ENCODE measurements at regions not wholly inside any gene's neighbourhood (a gene's known extent, or its start where the extent isn't known, plus 50 kb on each side); places are given as distances from the start of the nearest gene placed in this dataset.

- no peaks in the 10 kb centered on the region for H3K27me3 Mint-ChIP-seq (ENCODE audit: low read depth)
- no peak overlapping the region for H3K4me3 Mint-ChIP-seq
- H3K36me3 Mint-ChIP-seq (ENCODE audit: low read depth): no peaks in the 10 kb centered on the region
- H3K9me3 Mint-ChIP-seq: no peaks in the 10 kb centered on the region
- no peaks in the 10 kb centered on the region for H3K4me1 Mint-ChIP-seq (ENCODE audit: low read depth)
- no peak overlapping the region for H3K27ac Mint-ChIP-seq
These were observed 411.7 kb upstream of the MYT1L start for GRCh38 chr2:2742726-2743125.

- no peak overlapping the region for H3K27ac Mint-ChIP-seq
These were observed 409.2 kb upstream of the MYT1L start for GRCh38 chr2:2740238-2740775.

GRCh38 chr2:2739231-2739795, 408.2 kb upstream of the MYT1L start:
- no peak overlapping the region for H3K4me3 Mint-ChIP-seq
- H3K27me3 Mint-ChIP-seq (ENCODE audit: low read depth): no peaks in the 10 kb centered on the region
- H3K27ac Mint-ChIP-seq: no peak overlapping the region
- H3K9me3 Mint-ChIP-seq: no peaks in the 10 kb centered on the region
- no peaks in the 10 kb centered on the region for H3K4me1 Mint-ChIP-seq (ENCODE audit: low read depth)
- H3K36me3 Mint-ChIP-seq (ENCODE audit: low read depth): no peaks in the 10 kb centered on the region

More at GRCh38 chr2:2740238-2740775, 409.2 kb upstream of the MYT1L start:
- Mint-ChIP-seq H3K4me1 (ENCODE audit: low read depth) (no peaks in the 10 kb centered on the region), H3K27me3 (ENCODE audit: low read depth) (no peaks in the 10 kb centered on the region), H3K4me3 (no peak overlapping the region), H3K9me3 (no peaks in the 10 kb centered on the region), H3K36me3 (ENCODE audit: low read depth) (no peaks in the 10 kb centered on the region)

GRCh38 chr2:2738684-2739083, 407.6 kb upstream of the MYT1L start:
- Mint-ChIP-seq H3K36me3 (ENCODE audit: low read depth) (no peaks in the 10 kb centered on the region), H3K27ac (no peak overlapping the region), H3K27me3 (ENCODE audit: low read depth) (no peaks in the 10 kb centered on the region), H3K9me3 (no peaks in the 10 kb centered on the region), H3K4me1 (ENCODE audit: low read depth) (no peaks in the 10 kb centered on the region), H3K4me3 (no peak overlapping the region)

DNA sequence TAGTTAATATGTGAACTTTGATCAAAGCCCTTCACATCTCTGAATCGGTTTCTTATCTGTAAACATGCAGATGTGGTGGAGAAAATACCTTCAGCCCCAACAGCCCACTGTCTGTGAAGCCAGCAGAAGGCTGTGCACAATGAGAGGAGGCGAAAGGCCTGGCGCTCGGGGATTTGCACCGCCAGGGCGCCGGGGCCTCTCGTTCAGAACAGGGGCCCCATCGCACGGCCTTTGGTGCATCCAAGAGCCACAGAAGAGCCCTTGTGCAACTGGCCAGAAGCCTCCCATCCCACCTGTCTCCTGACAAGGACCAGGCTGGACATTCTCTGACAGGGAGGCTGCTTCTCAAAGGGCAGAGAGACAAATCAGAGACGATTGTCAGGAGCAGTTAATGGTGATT, 407.2 kb upstream of the MYT1L start:
- no peak overlapping the region for H3K4me3 Mint-ChIP-seq
- no peaks in the 10 kb centered on the region for H3K9me3 Mint-ChIP-seq
- no peaks in the 10 kb centered on the region for H3K4me1 Mint-ChIP-seq (ENCODE audit: low read depth)
- no peaks in the 10 kb centered on the region for H3K36me3 Mint-ChIP-seq (ENCODE audit: low read depth)
- no peaks in the 10 kb centered on the region for H3K27me3 Mint-ChIP-seq (ENCODE audit: low read depth)
- H3K27ac Mint-ChIP-seq: no peak overlapping the region

DNA sequence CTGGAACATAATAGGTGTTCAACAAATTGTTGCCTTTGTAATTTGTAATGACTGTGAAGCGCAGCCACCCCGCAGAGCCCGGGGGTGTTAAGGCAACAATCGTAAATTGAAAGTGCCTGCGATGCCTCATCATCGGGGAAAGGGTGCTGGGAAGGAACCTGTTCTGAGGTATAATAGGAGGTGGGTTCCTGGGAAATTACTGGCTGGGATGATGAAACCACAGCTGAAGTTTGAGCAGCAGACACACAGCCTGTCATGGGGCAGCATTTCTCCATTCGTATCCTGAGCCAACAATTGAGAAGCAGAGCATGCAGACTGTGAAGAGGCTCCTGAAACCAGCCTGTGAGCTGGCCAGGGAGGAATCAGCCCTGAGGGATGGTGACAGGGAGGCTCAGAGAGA, 404.0 kb upstream of the MYT1L start:
- no peaks in the 10 kb centered on the region for H3K27me3 Mint-ChIP-seq (ENCODE audit: low read depth)

GRCh38 chr2:2734308-2734707, 403.2 kb upstream of the MYT1L start:
- H3K4me3 Mint-ChIP-seq: no peak overlapping the region
- H3K4me1 Mint-ChIP-seq (ENCODE audit: low read depth): no peaks in the 10 kb centered on the region
- H3K27me3 Mint-ChIP-seq (ENCODE audit: low read depth): no peaks in the 10 kb centered on the region
- no peaks in the 10 kb centered on the region for H3K36me3 Mint-ChIP-seq (ENCODE audit: low read depth)
- H3K27ac Mint-ChIP-seq: no peak overlapping the region
- no peaks in the 10 kb centered on the region for H3K9me3 Mint-ChIP-seq

More for the DNA sequence above, 404.0 kb upstream of the MYT1L start:
- H3K4me1 Mint-ChIP-seq (ENCODE audit: low read depth): no peaks in the 10 kb centered on the region
- no peak overlapping the region for H3K4me3 Mint-ChIP-seq
- no peaks in the 10 kb centered on the region for H3K36me3 Mint-ChIP-seq (ENCODE audit: low read depth)
- no peak overlapping the region for H3K27ac Mint-ChIP-seq
- H3K9me3 Mint-ChIP-seq: no peaks in the 10 kb centered on the region

GRCh38 chr2:2733818-2734217, 402.7 kb upstream of the MYT1L start:
- no peak overlapping the region for H3K27ac Mint-ChIP-seq
- no peaks in the 10 kb centered on the region for H3K9me3 Mint-ChIP-seq
- no peak overlapping the region for H3K4me3 Mint-ChIP-seq
- H3K36me3 Mint-ChIP-seq (ENCODE audit: low read depth): no peaks in the 10 kb centered on the region
- no peaks in the 10 kb centered on the region for H3K4me1 Mint-ChIP-seq (ENCODE audit: low read depth)
- no peaks in the 10 kb centered on the region for H3K27me3 Mint-ChIP-seq (ENCODE audit: low read depth)

DNA sequence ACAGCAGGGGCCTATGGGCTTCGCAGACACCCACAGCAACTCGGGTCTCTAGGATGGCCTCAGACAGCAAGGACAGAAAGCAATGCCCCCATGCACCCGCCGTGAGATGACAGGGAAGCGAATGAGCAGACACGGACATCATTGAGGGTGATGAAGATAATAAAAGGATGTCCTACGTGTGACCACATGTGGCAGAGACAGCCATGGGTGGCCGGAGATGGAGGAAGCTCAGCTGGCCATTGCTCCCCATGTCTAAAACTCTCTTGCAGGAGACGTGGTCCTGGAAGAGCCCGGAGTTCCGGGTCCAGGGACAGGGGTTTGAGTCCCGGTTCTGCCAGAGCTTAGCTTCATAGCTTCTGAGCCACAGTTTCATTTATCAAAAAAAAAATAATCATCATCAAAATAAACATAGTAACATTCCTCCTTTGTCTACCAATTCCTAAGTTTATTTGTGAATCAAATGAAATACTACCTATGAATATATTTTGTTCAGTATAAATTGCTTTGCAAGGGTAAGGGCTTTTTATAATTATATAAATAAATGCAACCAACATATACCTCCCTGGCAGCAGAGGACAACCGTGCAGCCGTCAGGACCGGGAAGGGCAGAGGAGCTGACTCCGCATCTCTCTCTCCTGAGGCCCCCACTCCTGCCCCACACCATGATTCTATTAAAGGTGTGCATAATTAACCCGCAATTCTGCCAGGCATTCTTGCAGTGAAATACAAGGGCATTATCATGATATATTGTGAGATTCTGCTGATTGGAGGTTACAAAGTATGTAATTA, 401.4 kb upstream of the MYT1L start:
- H3K4me1 Mint-ChIP-seq (ENCODE audit: low read depth): no peaks in the 10 kb centered on the region
- no peaks in the 10 kb centered on the region for H3K36me3 Mint-ChIP-seq (ENCODE audit: low read depth)
- H3K27me3 Mint-ChIP-seq (ENCODE audit: low read depth): no peaks in the 10 kb centered on the region
- H3K9me3 Mint-ChIP-seq: no peaks in the 10 kb centered on the region
- no peak overlapping the region for H3K4me3 Mint-ChIP-seq
- H3K27ac Mint-ChIP-seq: no peak overlapping the region

DNA sequence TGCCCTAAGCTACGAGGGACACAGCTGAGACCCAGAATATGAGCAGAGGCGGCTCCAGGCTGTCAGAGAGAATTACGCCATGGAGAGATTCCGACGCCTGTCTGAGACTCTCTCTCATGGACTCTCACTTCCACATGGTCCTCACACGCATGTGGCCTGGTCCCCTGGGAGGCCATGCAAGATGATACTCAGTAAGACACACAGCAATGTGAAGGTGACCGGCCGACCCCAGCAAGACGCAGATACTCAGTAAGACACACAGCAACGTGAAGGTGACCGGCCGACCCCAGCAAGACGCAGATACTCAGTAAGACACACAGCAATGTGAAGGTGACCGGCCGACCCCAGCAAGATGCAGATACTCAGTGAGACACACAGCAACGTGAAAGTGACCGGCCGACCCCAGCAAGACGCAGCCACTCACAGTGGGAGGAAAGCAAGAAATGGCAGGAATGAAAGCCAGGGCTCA, 400.8 kb upstream of the MYT1L start:
- no peaks in the 10 kb centered on the region for H3K9me3 Mint-ChIP-seq
- no peaks in the 10 kb centered on the region for H3K4me1 Mint-ChIP-seq (ENCODE audit: low read depth)
- H3K27ac Mint-ChIP-seq: no peak overlapping the region
- no peak overlapping the region for H3K4me3 Mint-ChIP-seq
- H3K36me3 Mint-ChIP-seq (ENCODE audit: low read depth): no peaks in the 10 kb centered on the region
- no peaks in the 10 kb centered on the region for H3K27me3 Mint-ChIP-seq (ENCODE audit: low read depth)

DNA sequence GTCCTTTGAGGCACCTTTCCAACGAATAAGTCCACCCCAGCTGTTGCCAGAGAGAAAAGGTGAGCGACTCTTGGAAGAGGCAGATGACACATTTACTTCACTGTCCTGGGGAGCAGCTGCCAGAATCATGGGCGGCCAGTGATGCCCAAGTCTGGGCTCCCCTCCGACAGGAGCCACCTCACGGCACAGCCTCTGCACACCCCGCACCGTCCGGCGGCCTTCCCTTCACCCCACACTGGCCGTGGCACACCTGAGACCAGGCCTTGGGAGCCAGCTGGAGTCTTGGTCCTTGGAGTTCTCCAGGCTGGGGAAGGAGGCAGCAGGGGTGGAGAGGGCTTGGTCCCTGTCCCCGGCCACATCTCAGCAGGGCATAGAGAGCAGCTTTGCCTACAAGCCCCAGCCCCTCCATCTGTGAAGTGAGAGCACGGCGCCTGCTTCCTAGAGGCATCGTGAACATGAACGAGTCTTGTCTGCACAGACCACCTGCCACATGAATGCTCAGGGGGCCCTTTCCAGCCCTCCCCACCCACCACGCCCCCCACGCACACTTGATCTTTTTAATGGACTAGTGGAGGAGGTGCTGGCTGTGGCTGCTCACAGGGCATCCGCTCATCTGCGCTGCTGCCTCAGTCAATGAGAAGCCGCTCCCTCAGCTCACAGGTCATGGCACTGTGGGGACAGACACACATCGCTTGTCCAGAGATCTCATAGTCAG, 400.2 kb upstream of the MYT1L start:
- no peak overlapping the region for H3K4me3 Mint-ChIP-seq
- H3K36me3 Mint-ChIP-seq (ENCODE audit: low read depth): no peaks in the 10 kb centered on the region
- no peaks in the 10 kb centered on the region for H3K4me1 Mint-ChIP-seq (ENCODE audit: low read depth)
- H3K9me3 Mint-ChIP-seq: no peaks in the 10 kb centered on the region
- H3K27ac Mint-ChIP-seq: no peak overlapping the region
- no peaks in the 10 kb centered on the region for H3K27me3 Mint-ChIP-seq (ENCODE audit: low read depth)

DNA sequence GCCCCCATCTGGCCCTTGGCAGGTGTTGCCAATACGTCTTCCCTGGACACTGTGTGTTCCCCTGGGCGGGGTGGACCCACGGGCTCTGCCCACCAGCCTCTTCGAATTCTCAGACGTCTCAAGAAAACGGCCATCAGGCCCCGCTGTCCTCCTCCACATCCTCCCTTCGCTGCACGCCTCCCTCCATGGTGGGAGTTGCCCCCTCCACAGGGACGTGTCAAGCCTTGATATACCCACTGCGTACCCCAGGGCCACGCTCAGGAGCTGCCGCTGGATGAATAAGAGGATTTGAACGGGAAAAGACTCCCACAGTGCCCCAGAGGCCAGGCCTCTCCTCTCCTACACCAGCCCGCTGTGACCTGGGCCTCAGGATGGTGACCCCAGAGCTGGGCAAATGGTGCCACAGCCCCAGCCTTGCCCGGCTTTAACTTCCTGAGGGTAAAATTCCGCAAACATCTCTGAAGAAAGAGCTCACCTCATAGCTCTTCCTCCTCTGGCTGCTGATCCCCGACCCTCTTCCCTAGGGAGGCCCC, 399.3 kb upstream of the MYT1L start:
- Mint-ChIP-seq H3K27ac (no peak overlapping the region), H3K4me1 (ENCODE audit: low read depth) (no peaks in the 10 kb centered on the region), H3K9me3 (no peaks in the 10 kb centered on the region), H3K4me3 (no peak overlapping the region), H3K36me3 (ENCODE audit: low read depth) (no peaks in the 10 kb centered on the region), H3K27me3 (ENCODE audit: low read depth) (no peaks in the 10 kb centered on the region)

DNA sequence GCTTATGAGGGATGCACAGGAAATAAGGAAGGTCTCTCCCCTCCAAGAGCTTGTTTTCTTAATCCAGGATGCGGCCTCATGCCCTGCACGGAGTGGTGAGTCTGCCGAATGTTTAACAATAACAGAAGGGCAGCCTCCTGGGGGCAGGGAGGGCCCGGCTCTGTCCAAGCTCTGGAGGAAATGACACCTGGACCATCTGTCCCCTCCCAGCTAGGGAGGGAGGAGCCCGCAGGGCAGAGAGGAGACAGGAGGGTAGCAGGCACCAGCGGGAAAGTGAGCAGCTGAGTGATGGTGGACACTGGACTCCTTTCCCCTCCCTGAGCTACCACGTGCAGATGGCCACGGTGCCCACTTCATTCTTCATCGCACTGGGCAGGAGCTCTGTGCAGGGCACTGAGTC, 398.2 kb upstream of the MYT1L start:
- H3K27ac Mint-ChIP-seq: no peak overlapping the region
- no peaks in the 10 kb centered on the region for H3K4me1 Mint-ChIP-seq (ENCODE audit: low read depth)
- H3K36me3 Mint-ChIP-seq (ENCODE audit: low read depth): no peaks in the 10 kb centered on the region
- no peaks in the 10 kb centered on the region for H3K27me3 Mint-ChIP-seq (ENCODE audit: low read depth)
- no peak overlapping the region for H3K4me3 Mint-ChIP-seq
- no peaks in the 10 kb centered on the region for H3K9me3 Mint-ChIP-seq

DNA sequence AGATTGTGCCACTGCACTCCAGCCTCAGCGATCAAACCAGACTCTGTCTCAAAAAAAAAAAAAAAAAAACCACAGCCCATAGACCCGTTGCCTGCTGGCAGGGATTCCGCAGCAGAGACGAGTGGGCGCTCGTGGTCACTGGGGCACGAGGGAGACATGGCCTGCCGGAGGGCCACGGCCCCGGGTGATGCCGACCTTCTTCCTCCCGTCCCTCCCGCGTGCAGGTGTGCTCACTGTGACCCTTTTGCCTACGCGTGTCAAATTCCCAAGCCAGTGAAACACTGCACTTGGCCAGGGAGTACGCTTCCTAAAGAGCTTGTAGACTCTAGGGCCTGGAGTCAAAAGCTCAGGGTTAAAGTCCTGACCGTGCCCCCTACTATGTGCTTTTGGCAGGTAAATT, 397.6 kb upstream of the MYT1L start:
- Mint-ChIP-seq H3K36me3 (ENCODE audit: low read depth) (no peaks in the 10 kb centered on the region), H3K4me3 (no peak overlapping the region), H3K4me1 (ENCODE audit: low read depth) (no peaks in the 10 kb centered on the region), H3K9me3 (no peaks in the 10 kb centered on the region), H3K27ac (no peak overlapping the region), H3K27me3 (ENCODE audit: low read depth) (no peaks in the 10 kb centered on the region)

Data from T-helper 1 cell treated with Interleukin-12 subunit alpha and Interleukin-12 subunit beta and Interleukin-4 antibody, amounts not matched to agents 30 μg/mL and 1 μg/mL, for 36 hours (primary cell).